ENCODE measurements at regions not wholly inside any gene's neighbourhood (a gene's known extent, or its start where the extent isn't known, plus 50 kb on each side); places are given as distances from the start of the nearest gene placed in this dataset.
"Not testable (repeated sequence)": the region's sequence is repeated elsewhere in the genome, so short reads cannot be mapped to it uniquely, and the experiment has no call there.

DNA sequence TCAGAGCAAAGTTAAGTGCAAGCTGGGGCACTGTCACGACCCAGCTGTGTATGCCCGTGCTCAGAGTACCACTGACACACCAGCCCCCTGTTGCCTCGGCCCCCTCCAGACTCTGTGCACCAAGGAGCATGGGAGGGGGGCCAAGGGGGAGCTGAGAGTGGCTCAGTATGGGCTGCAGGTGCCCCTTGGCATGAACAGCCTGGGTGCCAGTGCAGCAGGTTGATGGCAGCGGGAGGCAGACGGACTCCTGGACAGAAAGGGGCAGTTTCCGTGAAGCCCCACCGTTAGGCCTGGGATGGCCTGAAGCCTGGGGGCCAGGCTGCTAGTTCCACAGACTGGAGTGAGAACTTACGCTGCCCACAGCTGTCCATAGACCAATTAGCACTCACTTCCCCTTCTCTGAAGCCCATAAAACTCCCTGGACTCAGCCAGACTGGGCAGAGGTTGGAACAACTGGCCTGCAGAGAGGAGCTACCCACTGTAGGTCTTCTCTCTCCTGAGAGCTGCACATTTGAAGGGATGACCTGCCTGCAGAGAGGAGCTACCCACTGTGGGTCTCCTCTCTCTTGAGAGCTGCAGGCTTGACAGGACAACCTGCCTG lies 182.8 kb downstream of the DEPDC1B start:
- no peak for DNase-seq

DNA sequence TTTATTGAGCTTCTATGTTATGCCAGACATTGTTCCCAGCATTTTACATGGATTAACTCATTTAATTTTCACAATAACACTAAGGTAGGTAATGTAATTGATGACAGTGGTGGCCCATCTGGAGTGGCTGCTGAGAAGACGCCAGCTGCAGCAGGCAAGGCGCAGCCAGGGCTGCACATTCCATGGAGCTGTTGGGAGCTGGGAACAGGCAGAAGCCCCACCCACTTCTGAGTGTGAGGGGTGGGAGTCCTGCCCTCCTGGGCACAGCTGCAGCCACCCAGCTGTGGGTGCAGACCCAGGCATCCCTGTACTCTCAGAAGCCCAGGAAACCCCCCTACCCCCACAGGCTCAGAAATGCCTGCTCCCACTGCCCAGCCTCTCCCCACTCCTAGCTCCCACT lies 183.3 kb downstream of the DEPDC1B start:
- DNase-seq = no peak

DNA sequence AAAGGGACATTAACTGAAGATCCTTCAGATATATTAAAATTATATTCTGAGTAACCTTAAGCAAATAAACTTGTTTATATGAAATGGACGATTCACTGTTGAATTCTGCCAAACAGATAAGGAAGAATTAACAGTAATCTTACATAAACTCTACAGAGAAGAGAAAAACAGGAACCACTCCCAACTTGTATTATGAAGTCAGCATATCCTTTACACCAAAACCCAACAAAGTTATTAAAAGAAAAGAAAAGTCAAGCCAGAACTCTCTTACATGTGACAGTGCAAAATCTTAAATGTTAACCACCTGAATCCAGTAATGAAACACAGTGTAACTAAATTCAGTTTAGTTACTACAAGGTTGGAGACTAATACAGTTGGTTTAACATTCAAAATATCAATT lies 185.8 kb downstream of the DEPDC1B start:
- no peak for DNase-seq

DNA sequence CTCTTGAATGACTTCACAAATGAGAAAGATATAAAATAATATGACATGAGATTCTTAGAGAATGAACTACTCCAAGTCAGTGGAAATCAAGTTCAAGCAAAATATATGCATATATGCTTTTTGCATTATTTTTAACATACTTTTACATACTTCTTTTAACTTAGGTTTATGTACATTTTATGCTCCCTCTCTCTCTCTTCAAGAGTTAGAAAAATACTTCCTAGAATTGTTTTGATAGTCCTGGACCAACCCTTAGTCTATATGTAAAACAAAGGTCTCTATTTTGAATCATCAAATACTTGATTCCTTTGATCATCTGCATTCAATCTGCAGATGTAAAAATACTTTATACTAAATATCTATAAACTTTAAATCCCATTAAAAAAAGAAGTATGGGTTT lies 187.8 kb downstream of the DEPDC1B start:
- DNase-seq = no peak

DNA sequence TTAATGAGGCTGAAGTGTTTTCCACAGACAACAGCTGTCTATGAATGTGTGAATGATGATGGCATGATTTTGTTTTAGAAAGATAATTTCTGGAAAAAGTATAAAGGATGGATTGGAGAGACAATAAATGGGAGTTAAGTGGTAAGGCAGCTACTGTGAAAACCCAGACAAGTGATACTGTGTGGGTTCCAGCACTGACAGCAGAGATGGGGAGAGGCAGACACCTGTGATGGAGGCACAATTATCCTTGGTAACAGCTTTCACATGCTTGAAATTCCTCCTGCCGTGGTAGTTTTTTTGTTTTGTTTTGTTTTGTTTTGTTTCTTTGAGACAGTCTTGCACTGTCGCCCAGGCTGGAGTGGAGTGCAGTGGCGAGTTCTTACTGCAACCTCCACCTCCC lies 189.3 kb downstream of the DEPDC1B start:
- DNase-seq = no peak

DNA sequence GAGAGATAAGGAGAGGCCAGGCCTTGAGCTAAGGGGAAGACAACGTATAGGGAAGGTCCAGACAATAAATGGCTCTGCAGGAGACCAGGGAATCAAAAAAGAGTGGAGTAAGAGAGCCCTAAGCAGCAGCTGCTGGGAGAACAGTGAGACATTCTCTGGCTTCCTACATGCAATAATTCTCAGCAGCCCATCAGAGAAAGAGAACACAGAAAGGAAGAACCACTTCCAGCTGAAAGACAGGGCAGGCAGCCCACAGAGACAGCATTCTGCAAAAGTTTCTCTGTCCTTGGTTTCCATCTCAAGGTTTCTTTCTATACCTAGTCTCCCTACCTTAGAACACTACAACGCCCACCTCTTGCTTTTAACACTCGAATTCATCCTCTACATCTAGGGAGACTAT lies 189.9 kb downstream of the DEPDC1B start:
- no peak for DNase-seq

DNA sequence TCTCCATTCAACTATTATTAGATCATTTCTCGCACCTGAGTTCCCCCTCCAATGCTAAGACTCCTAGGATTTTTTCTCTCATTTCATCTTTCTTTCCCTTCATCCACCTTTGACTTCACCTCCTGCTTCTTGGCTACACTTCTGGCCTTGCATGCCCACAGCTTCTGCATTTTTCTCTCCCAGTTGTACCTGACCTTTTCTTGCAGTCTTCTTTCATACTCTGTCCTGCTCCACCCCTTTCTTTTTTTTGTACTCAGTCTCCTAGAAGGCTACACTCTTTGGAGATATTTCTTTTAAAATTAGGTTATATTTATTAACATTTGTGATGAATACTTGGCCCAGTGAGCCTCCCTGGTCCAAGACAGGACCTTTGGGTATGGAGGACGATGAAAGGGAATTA lies 190.4 kb downstream of the DEPDC1B start:
- no peak for DNase-seq

DNA sequence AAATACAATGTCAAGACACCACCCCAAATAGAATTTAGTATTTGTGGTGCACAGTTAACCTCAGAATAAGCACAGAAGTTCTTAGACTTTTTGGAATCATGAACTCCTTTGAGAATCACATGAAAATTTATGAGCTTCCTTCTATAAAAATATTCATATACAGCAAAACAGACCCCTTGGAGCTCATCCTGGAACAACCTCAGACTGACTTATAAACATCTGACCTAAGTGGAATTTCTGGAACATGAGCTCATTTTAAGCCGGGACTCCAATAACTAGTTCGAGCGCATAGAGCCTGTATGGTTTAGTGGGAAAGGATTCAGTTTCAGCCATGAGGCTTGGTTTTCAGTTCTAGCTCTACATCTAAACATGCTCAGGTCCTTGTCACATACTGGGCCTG lies 192.3 kb downstream of the DEPDC1B start:
- DNase-seq = no peak

DNA sequence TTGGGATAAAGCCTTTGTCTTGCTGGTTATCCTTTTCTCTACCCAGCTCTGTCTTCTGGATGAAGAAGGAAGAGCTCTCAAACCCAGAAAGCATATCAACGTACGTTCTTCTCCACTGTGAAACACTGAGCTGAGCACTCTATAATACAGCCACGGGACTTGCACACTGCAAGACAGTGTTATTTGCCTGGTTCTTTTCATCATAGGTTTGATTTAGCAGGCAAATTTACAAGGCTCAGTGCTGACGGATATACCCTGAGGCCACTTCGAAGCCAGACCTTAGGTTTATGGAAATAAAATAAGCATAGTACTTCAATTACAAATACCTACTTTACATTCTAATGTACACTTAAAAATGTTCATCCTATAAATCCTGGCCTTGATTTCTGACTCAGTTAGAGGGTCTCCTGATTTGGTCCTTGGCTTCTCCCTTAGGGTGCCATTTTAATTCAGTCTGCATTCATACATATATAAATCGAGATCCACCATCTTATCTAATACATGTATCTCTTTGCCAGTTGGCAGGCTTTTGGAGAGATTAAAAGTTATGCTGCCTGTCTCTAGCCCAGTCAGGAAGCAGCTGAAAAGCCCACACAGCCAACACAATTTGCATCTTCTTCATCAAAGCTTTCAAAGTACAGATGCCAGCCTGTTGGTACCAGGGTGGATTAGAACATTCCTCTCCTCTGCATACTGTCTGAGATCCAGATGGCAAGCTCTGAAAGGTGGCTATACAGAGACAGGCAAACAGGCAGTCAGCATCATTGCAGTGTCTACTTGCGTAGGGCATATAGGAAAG lies 194.4 kb downstream of the DEPDC1B start:
- no peak for DNase-seq

DNA sequence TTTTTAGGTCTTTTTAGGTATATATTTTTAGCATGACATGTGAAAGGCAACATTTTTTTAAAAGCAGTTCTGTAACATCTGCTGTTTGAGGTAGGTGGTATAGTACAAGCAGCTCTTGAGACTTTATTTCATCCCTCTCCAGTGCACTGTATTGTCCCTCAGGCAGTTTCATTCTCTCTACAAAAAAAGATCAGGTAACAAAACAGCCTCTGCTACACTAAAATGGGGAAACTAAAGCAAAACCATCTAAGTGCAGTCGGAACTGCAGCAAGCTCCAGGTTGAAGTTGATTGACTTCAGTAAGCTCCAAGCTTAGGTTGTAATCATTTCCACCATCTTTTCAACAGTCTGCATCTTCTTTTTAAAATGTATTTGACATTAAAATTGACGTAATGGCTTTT lies 195.6 kb downstream of the DEPDC1B start:
- DNase-seq = no peak

DNA sequence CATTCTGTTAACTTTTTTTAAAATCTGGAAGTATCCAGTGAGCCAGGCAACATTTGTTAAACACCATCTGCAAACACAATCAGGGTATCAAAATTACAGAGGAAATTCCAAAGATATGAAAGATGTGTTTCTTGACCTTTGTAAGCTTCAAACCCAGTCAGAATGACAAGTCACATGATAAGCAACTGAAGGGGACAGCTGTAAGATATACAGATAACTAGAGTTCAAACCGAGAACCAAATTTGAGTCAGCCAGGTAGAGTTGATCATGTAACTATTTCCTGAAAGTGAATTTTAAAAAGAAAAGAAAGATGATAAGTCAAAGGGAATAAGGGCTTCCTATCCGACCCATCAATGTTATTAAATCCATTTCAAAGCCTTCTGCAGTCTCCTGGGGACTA lies 196.2 kb downstream of the DEPDC1B start:
- DNase-seq = no peak

DNA sequence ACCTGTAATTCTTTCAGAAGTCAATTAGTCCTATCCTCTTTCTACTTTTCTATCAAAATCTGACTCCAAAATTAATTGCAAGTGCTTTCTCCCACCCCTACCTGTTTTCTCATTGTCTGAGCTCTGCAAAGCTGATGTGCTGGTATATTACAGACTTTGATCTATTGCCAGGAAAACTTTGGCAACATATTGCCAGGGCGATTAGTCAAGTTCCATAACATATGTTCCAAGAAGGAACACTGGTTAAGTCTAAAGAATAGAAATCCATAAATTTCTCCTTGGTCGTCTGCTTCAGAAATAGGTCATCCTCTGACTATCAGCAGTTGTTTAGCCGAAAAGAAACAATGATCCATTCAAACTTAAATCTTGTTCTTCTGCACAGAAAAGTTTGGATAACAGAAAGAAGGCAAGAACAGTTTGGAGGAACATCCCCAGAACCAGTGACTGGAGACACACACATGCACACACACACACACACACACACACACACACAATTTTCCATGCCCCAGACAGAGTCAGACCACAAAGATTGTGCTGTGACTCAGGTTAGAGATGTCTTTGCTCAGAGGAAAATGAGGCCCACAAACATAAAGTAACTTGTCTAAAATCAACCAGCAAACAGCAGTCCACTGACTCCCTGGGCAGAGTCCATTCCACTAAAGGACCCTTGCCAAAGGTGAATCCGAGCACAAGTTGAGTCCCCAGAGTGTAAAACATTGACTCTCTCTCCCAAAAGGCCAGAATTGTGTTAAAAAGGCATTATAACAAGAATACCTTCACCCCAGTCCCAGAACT lies 202.1 kb downstream of the DEPDC1B start:
- no peak for DNase-seq

DNA sequence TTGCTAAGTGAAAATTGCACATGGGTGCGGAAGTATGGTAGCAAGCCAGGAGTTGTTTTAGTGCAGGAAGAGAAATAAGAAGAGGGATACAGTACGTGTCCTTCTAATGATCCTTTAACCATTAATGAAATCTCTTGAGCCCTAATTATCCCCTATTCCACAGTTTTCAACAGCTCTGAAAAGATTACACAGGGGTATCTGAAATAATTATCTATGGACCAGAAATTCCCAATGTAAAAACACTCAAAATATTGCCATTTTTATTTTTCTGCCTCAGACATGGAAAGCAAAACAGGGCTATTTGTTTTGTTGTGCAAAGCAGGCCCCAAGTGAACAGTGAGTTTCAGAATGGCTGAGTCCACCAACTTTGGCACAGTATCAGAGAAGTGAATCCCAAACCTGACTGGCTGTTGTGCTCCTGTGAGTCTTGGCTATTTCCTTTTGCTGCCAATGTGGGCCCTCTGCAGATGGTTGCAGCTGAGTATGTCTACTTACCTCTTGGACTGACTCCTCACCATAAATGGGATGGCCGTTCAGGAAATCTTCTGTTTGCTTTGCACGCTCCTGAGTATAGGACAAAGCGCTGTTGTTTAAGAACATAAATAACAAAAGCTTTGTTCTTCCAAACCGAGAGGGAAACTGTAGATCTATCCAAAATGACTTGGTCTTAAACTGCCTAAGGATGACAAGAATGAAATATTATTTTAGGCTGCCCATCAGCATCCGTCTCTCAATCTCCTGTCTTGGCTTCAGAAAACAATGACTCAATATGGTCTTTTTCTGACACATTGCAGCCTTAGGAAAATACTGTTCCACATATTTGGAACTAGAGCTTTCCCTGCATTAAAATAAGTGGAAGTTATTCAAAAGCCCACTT lies 204.1 kb downstream of the DEPDC1B start:
- peak; percentile 19 for DNase-seq

DNA sequence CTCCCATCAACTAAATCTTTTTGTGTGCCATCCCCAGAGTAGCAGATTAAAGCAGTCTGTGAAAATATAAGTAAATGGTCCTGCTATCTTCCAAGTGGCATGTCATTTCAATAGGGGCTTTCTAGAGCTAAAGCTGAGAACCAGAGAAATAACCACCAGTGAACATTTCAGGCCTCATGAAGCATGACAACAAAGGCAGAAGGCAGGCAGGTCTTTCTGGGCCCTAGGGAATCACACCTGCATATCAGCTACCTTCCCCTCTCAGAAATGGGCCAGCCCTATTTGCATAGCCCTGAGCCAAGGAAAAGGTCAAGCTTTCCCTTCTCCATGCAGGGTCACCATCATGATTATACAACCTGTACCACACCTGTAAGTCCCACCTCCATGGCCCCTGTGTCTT lies 205.3 kb downstream of the DEPDC1B start:
- no peak for DNase-seq

DNA sequence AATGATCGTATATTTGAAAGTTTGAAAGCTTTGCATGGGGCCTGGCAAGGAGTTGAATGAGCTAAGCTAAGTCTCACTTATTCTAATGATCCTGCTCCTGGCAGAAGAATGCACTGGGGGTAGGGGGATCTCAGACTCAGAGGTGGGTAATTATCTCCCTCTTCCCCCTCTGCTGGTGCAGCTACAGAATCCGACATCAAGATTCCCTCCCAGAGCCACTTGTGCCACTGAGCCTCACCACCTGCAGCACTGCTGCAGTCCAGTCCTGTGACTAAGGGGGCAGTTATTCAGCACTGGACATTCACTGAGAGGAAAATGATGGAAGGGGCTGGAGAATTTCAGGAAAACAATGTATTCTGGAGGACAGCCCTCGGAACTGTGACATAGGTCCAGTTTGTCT lies 205.8 kb downstream of the DEPDC1B start:
- DNase-seq = no peak

DNA sequence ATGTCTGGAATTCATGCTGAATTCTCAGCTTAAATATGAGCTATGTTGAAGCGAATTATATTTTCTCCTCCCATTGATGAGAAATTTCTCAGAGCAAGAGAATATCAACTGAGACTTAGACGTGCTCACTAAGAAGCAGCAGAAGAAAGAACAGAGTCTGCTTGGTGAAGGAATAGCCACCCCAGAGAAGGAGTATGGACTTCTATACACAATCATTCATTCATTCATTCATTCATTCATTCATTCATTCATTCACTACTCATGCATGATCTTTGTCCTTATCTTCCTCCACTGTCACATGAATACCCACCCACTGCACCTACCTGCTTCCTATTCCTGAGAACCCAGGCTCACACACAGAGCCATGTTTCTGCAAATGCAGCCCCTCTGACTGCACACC lies 206.6 kb downstream of the DEPDC1B start:
- DNase-seq = no peak

DNA sequence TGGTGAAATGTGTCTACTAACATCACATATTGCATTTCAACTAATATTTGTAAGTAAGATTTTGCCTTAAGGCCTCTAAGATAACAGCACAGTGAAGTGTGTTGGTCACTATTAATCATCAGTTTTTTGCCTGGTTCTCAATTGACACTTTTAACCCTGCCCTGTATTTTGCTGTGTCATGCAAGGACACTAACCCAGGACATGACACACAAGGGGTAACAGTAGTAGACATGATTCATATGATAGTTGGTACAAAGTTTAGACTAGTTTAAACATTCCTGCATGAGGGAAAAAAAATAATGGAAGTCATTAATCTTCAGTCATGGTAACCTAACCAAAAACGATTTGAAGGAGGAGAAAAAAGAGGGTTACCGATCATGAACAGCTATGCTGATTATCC lies 207.0 kb downstream of the DEPDC1B start:
- no peak for DNase-seq

DNA sequence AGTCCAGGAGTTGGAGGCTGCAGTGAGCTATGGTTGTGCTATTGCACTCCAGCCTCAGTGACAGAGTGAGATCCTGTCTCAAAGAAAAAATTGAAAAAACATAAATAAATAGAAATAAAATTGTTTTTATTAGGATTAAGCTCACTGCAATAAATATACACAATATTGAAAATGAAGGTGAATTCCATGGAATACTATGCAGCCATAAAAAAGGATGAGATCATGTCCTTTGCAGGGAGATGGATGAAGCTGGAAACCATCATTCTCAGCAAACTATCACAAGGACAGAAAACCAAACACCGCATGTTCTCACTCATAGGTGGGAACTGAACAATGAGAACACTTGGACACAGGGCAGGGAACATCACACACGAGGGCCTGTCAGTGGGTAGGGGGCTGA lies 207.6 kb downstream of the DEPDC1B start:
- not testable (repeated sequence) for DNase-seq

DNA sequence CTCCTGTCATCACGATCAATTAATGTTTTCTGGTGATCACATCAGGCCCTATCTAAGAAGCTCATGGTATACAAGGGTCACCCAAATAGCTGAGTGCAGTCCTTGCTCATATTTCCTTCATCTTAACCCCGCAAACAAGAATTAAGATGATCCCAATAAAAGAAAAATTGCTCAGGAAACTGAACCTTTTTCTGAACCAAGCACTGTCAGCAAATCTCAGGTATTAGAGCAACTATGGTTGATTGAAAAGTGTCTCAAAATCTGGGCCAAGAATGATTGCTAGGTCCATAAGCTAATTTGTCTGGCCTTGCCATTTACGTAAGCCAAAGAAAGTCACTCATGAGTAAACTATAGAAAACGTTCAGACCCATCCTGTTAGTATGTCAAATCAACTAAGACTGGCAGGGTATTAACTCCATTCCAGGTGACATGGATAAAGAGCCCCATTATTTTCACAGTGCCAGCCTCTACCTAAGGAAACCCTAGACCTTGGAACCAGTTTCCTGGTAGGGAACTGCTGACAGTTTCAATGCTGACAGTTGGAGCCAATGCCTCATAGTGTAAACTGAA lies 209.3 kb downstream of the DEPDC1B start:
- DNase-seq = no peak

DNA sequence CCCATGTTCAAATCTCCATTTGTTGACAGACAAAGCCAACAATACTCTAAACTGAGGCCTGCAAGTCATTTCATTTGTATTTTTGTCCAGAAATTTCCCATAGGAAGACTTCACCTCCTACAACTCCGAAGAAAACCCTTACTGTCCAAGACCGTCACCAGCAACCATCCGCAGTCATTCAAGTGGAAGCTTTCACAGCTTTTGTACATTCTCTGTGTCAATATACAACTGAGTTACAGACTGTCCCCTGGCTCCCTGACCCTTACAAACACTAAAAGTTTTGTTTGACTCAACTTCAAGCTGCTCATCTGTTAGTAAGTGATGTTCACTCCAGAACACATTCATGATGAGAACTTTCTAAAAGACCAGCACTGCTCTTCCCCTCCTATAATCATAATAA lies 210.1 kb downstream of the DEPDC1B start:
- DNase-seq = no peak

DNA sequence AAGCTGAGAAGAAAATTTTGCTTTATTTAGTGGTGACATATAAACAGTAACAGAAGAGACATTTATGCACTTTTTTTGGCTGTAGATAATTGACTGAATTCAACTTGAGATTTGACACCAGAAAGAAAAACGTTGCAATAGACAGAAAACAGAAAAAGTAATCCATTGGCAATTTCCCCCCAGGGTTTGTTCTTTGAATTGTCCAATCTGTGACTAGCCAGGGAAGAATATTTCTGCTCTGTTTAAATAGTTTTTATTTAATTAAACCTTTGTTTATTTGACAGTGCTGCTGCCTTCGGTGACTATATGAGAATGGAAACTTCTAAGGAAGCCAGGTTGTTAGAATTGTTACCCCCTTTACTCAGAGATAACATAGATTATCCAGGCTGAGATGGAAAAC lies 210.6 kb downstream of the DEPDC1B start:
- no peak for DNase-seq

DNA sequence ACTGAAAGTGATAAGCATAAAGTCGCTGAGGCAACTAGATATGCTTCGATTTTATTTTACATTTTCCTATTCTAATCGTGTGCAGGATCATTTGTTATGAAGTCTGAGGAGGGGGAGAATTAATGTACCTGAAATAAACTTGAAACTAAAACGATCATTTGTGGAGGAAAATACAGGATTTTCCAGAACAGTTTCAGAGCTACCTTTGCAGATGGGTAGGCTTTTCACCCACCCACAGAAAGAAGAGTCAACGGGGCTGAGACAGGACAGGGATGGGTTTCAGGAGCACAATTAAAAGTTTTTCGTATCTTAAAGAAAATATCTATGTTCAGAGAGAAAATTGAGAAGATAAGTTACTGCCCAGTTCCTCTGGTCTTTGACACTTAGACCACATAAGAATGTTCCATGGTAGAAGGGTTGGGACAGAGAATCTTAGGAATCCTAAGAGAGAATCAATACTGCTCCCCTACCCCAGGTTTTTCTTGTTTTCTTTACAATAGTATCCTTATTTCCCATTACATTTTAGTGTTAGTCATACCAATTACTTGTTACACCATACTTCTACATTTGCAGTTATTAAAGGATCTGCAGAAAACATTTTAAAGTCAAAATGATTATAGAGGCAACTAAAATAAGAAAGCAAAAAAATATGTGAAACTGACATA lies 211.4 kb downstream of the DEPDC1B start:
- no peak for DNase-seq

Data from NCI-H69 (cell line).